Liver (tissue), 8 donors: ENCODE measurements at regions not wholly inside any gene's neighbourhood (a gene's known extent, or its start where the extent isn't known, plus 50 kb on each side); places are given as distances from the start of the nearest gene placed in this dataset.
A peak's percentile ranks its signal among the peaks of the same experiment; 100 is the strongest.

Experiments
- DNase-seq: peaks from one replicate; pipeline ENCODE4 v3.0.0-alpha.2; 2017; ENCODE audit warnings: low spot score
- H3K27ac ChIP-seq, 2 donors: one replicate each; pipeline ENCODE4 v1.7.0; 2013; ENCODE audit warnings: inconsistent platforms in 2 of 2, low read length in 2 of 2, control low read depth in 1 of 2, low read depth in 1 of 2, mild to moderate bottlenecking in 1 of 2
- H3K27me3 ChIP-seq, 4 donors: one replicate each; pipeline versions ENCODE4 v1.6.1 to v1.7.0; 2013; ENCODE audit warnings: low read length in 3 of 4, inconsistent platforms in 1 of 4, mild to moderate bottlenecking in 1 of 4, moderate library complexity in 1 of 4; ENCODE audit not compliant: control insufficient read depth in 4 of 4, insufficient read depth in 4 of 4
- H3K36me3 ChIP-seq, 4 donors: one replicate each; pipeline versions ENCODE4 v1.6.1 to v1.7.0; 2013; ENCODE audit warnings: low read length in 3 of 4, mild to moderate bottlenecking in 3 of 4, low read depth in 1 of 4, moderate library complexity in 1 of 4; ENCODE audit not compliant: control insufficient read depth in 4 of 4, insufficient read depth in 3 of 4
- H3K4me1 ChIP-seq, 4 donors: one replicate each; pipeline versions ENCODE4 v1.6.1 to v1.7.0; 2013; ENCODE audit warnings: low read length in 3 of 4, mild to moderate bottlenecking in 3 of 4, moderate library complexity in 1 of 4; ENCODE audit not compliant: control insufficient read depth in 4 of 4, insufficient read depth in 4 of 4
- H3K4me3 ChIP-seq, 3 donors: one replicate each; pipeline versions ENCODE4 v1.6.1 to v1.7.0; 2013; ENCODE audit warnings: low read length in 3 of 3, control low read depth in 1 of 3, low read depth in 1 of 3, mild to moderate bottlenecking in 1 of 3
- H3K9ac ChIP-seq, 2 donors: one replicate each; pipeline ENCODE4 v1.7.0; 2013; ENCODE audit warnings: low read length in 2 of 2, mild to moderate bottlenecking in 2 of 2, moderate library complexity in 2 of 2, control low read depth in 1 of 2, low read depth in 1 of 2
- H3K9me3 ChIP-seq, 4 donors: one replicate each; pipeline versions ENCODE4 v1.6.1 to v1.7.0; 2013; ENCODE audit warnings: low read length in 3 of 4; ENCODE audit not compliant: control insufficient read depth in 4 of 4
- CTCF ChIP-seq: fragments of 150-350 bp; IDR thresholded peaks from 2 replicates; pipeline ENCODE4 v1.5.1; 2017; ENCODE audit warnings: improper control_type of control experiment, low read depth, low read length; ENCODE audit not compliant: missing input control
- EGR1 ChIP-seq, 2 donors: IDR thresholded peaks; 2 replicates each; pipeline ENCODE4 v1.6.1; 2016 to 2018; ENCODE audit warnings: antibody characterized with exemption in 2 of 2, low read depth in 2 of 2
- FOXA1 ChIP-seq: IDR thresholded peaks from 2 replicates; pipeline ENCODE4 v1.6.1; 2016; ENCODE audit warnings: antibody characterized with exemption
- FOXA2 ChIP-seq: IDR thresholded peaks from 2 replicates; pipeline ENCODE4 v1.6.1; 2016; ENCODE audit warnings: antibody characterized with exemption
- GABPA ChIP-seq, 2 donors: IDR thresholded peaks in 1 of 2; conservative IDR thresholded peaks in 1 of 2; 2 replicates each; pipeline ENCODE4 v1.6.1; 2016; ENCODE audit warnings: antibody characterized with exemption in 2 of 2, mild to moderate bottlenecking in 1 of 2, moderate library complexity in 1 of 2
- HNF4A ChIP-seq, 2 donors: conservative IDR thresholded peaks; 2 replicates each; pipeline ENCODE4 v1.6.1; 2016; ENCODE audit warnings: antibody characterized with exemption in 2 of 2, mild to moderate bottlenecking in 2 of 2
- HNF4G ChIP-seq: IDR thresholded peaks from 2 replicates; pipeline ENCODE4 v1.6.1; 2016; ENCODE audit warnings: antibody characterized with exemption
- JUND ChIP-seq, 2 donors: IDR thresholded peaks; 2 replicates each; pipeline ENCODE4 v1.6.1; 2016; ENCODE audit warnings: antibody characterized with exemption in 2 of 2
- MAX ChIP-seq: IDR thresholded peaks from 2 replicates; pipeline ENCODE4 v1.6.1; 2016; ENCODE audit warnings: antibody characterized with exemption
- NR2F2 ChIP-seq: IDR thresholded peaks from 2 replicates; pipeline ENCODE4 v1.6.1; 2016; ENCODE audit warnings: antibody characterized with exemption
- RAD21 ChIP-seq, 2 donors: IDR thresholded peaks; 2 replicates each; pipeline ENCODE4 v1.6.1; 2016; ENCODE audit warnings: antibody characterized with exemption in 2 of 2, mild to moderate bottlenecking in 2 of 2
- RXRA ChIP-seq, 2 donors: IDR thresholded peaks; 2 replicates each; pipeline ENCODE4 v1.6.1; 2017 to 2018; ENCODE audit warnings: antibody characterized with exemption in 2 of 2, mild to moderate bottlenecking in 1 of 2
- SP1 ChIP-seq: IDR thresholded peaks from 2 replicates; pipeline ENCODE4 v1.6.1; 2018; ENCODE audit warnings: antibody characterized with exemption, mild to moderate bottlenecking
- TAF1 ChIP-seq: conservative IDR thresholded peaks from 2 replicates; pipeline ENCODE4 v1.6.1; 2016; ENCODE audit warnings: antibody characterized with exemption, mild to moderate bottlenecking
- YY1 ChIP-seq: IDR thresholded peaks from 2 replicates; pipeline ENCODE4 v1.6.1; 2016; ENCODE audit warnings: antibody characterized with exemption, mild to moderate bottlenecking
- ZBTB33 ChIP-seq: IDR thresholded peaks from 2 replicates; pipeline ENCODE4 v1.6.1; 2016; ENCODE audit warnings: antibody characterized with exemption
- WGBS: extraction: QIAGEN DNeasy Blood & Tissue Kit; methylation state at CpG from one replicate; pipeline ENCODE4 v1.1.7; 2013; 5-methylcytosine and 5-hydroxymethylcytosine counted together
- TF ChIP-seq, protein P1 (sequence below): IDR thresholded peaks from 2 replicates; pipeline ENCODE4 v1.6.1; 2016; ENCODE audit warnings: antibody characterized with exemption
- TF ChIP-seq, protein P2 (sequence below): IDR thresholded peaks from 2 replicates; pipeline ENCODE4 v1.6.1; 2016; ENCODE audit warnings: antibody characterized with exemption, mild to moderate bottlenecking
- donor health status: healthy.
- donor health status: healthy.
- donor health status: healthy.
- donor health status: healthy.
- donor health status: healthy.

GRCh38 chr2:212928681-212929080, 222.7 kb downstream of the IKZF2 start:
- 87% methylated on average over 4 of the region's 4 CpGs for WGBS

GRCh38 chr2:212926940-212927339, 224.5 kb downstream of the IKZF2 start:
- WGBS: 84% methylated on average over 4 of the region's 4 CpGs
- no peaks in the 10 kb centered on the region for H3K4me1 ChIP-seq
- no peak overlapping the region for H3K4me3 ChIP-seq
- H3K36me3 ChIP-seq: no peaks in the 10 kb centered on the region
- no peak overlapping the region for H3K27ac ChIP-seq
- H3K27me3 ChIP-seq: no peaks in the 10 kb centered on the region
- peaks cover 0 to 3% (median 0%) of the 10 kb centered on the region in 4 donors for H3K9me3 ChIP-seq
- no peak for DNase-seq
- TF ChIP-seq RAD21 (IDR thresholded peaks at IDR 0.05): no peak
- no peak for TF ChIP-seq RXRA (IDR thresholded peaks at IDR 0.05)
- no peak for TF ChIP-seq SP1
- no peak overlapping the region for H3K9ac ChIP-seq

More at GRCh38 chr2:212928681-212929080, 222.7 kb downstream of the IKZF2 start:
- no peaks in the 10 kb centered on the region for H3K27me3 ChIP-seq
- H3K9me3 ChIP-seq: peaks cover 0 to 3% (median 0%) of the 10 kb centered on the region in 4 donors
- H3K9ac ChIP-seq: no peak overlapping the region
- no peak overlapping the region for H3K27ac ChIP-seq
- no peak overlapping the region for H3K4me3 ChIP-seq
- DNase-seq: no peak
- no peaks in the 10 kb centered on the region for H3K4me1 ChIP-seq
- TF ChIP-seq, protein P1, sequence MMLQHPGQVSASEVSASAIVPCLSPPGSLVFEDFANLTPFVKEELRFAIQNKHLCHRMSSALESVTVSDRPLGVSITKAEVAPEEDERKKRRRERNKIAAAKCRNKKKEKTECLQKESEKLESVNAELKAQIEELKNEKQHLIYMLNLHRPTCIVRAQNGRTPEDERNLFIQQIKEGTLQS: no peak
- peak in 1 of 2 donors; percentile 32 for TF ChIP-seq HNF4A (conservative IDR thresholded peaks at IDR 0.05)
- TF ChIP-seq RXRA (IDR thresholded peaks at IDR 0.05): peak in 1 of 2 donors; percentile 21
- no peaks in the 10 kb centered on the region for H3K36me3 ChIP-seq

- peaks cover 0 to 3% (median 0%) of the 10 kb centered on the region in 4 donors for H3K9me3 ChIP-seq
- DNase-seq: no peak
- no peak overlapping the region for H3K4me3 ChIP-seq
- H3K27me3 ChIP-seq: no peaks in the 10 kb centered on the region
- H3K4me1 ChIP-seq: no peaks in the 10 kb centered on the region
- H3K36me3 ChIP-seq: no peaks in the 10 kb centered on the region
- no peak overlapping the region for H3K27ac ChIP-seq
- TF ChIP-seq EGR1 (IDR thresholded peaks at IDR 0.05; ENCODE audit: low read depth in 2 of 2) (no peak), ZBTB33 (no peak), NR2F2 (no peak), FOXA1 (no peak), HNF4G (no peak), CTCF (no peak), MAX (no peak), RAD21 (IDR thresholded peaks at IDR 0.05) (no peak), TAF1 (no peak), JUND (IDR thresholded peaks at IDR 0.05) (no peak), RXRA (IDR thresholded peaks at IDR 0.05) (no peak), YY1 (no peak), FOXA2 (no peak), GABPA (IDR thresholded peaks at IDR 0.05 in 1 of 2, conservative IDR thresholded peaks at IDR 0.05 in 1 of 2) (no peak), SP1 (no peak), HNF4A (conservative IDR thresholded peaks at IDR 0.05) (no peak)
- TF ChIP-seq, protein P1: no peak
- TF ChIP-seq, protein P2, sequence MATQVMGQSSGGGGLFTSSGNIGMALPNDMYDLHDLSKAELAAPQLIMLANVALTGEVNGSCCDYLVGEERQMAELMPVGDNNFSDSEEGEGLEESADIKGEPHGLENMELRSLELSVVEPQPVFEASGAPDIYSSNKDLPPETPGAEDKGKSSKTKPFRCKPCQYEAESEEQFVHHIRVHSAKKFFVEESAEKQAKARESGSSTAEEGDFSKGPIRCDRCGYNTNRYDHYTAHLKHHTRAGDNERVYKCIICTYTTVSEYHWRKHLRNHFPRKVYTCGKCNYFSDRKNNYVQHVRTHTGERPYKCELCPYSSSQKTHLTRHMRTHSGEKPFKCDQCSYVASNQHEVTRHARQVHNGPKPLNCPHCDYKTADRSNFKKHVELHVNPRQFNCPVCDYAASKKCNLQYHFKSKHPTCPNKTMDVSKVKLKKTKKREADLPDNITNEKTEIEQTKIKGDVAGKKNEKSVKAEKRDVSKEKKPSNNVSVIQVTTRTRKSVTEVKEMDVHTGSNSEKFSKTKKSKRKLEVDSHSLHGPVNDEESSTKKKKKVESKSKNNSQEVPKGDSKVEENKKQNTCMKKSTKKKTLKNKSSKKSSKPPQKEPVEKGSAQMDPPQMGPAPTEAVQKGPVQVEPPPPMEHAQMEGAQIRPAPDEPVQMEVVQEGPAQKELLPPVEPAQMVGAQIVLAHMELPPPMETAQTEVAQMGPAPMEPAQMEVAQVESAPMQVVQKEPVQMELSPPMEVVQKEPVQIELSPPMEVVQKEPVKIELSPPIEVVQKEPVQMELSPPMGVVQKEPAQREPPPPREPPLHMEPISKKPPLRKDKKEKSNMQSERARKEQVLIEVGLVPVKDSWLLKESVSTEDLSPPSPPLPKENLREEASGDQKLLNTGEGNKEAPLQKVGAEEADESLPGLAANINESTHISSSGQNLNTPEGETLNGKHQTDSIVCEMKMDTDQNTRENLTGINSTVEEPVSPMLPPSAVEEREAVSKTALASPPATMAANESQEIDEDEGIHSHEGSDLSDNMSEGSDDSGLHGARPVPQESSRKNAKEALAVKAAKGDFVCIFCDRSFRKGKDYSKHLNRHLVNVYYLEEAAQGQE: no peak
- 81% methylated on average over 1 of the region's 1 CpG for WGBS
- no peak overlapping the region for H3K9ac ChIP-seq
Measured at GRCh38 chr2:212923393-212923792, 228.0 kb downstream of the IKZF2 start.
